Inflammatory macrophage treated with lipopolysaccharide for 4 hours (primary cell): ENCODE measurements at regions not wholly inside any gene's neighbourhood (a gene's known extent, or its start where the extent isn't known, plus 50 kb on each side); places are given as distances from the start of the nearest gene placed in this dataset.

ENCODE experiments used
- DNase-seq: peaks from one replicate; pipeline ENCODE4 v3.0.0-alpha.2; 2020

- DNase-seq = no peak
These were observed 242.4 kb upstream of the SLC10A2 start for GRCh38 chr13:103308667-103309066.

- DNase-seq = no peak
These were observed 239.9 kb upstream of the SLC10A2 start for GRCh38 chr13:103306163-103306562.

- DNase-seq = no peak
These were observed 236.9 kb upstream of the SLC10A2 start for GRCh38 chr13:103303078-103303651.

GRCh38 chr13:103302676-103303075 is 236.5 kb upstream of the SLC10A2 start:
- DNase-seq = no peak

GRCh38 chr13:103299079-103299478 is 232.9 kb upstream of the SLC10A2 start:
- DNase-seq = no peak

- DNase-seq = no peak
These were observed 230.9 kb upstream of the SLC10A2 start for GRCh38 chr13:103297083-103297482.

GRCh38 chr13:103291798-103292572 is 225.8 kb upstream of the SLC10A2 start:
- no peak for DNase-seq

GRCh38 chr13:103291226-103291625 is 225.0 kb upstream of the SLC10A2 start:
- DNase-seq = no peak

- DNase-seq = no peak
These were observed 223.5 kb upstream of the SLC10A2 start for GRCh38 chr13:103289681-103290080.

GRCh38 chr13:103288114-103288513 is 221.9 kb upstream of the SLC10A2 start:
- no peak for DNase-seq

GRCh38 chr13:103287659-103288058 is 221.4 kb upstream of the SLC10A2 start:
- DNase-seq = no peak

- DNase-seq = no peak
These were observed 218.2 kb upstream of the SLC10A2 start for GRCh38 chr13:103284466-103284865.

- no peak for DNase-seq
These were observed 217.2 kb upstream of the SLC10A2 start for GRCh38 chr13:103283451-103283820.

- no peak for DNase-seq
These were observed 216.6 kb upstream of the SLC10A2 start for GRCh38 chr13:103282571-103283450.

- no peak for DNase-seq
These were observed 211.9 kb upstream of the SLC10A2 start for GRCh38 chr13:103277959-103278694.

- no peak for DNase-seq
These were observed 210.7 kb upstream of the SLC10A2 start for GRCh38 chr13:103276775-103277498.

GRCh38 chr13:103275722-103276121 is 209.5 kb upstream of the SLC10A2 start:
- DNase-seq = no peak

- no peak for DNase-seq
These were observed 208.9 kb upstream of the SLC10A2 start for GRCh38 chr13:103275081-103275480.

- DNase-seq = no peak
These were observed 207.6 kb upstream of the SLC10A2 start for GRCh38 chr13:103273825-103274224.

GRCh38 chr13:103272770-103273169 is 206.6 kb upstream of the SLC10A2 start:
- DNase-seq = no peak

- DNase-seq = no peak
These were observed 197.2 kb upstream of the SLC10A2 start for GRCh38 chr13:103263448-103263847.

GRCh38 chr13:103255587-103256301 is 189.5 kb upstream of the SLC10A2 start:
- no peak for DNase-seq
